ENCODE measurements at regions not wholly inside any gene's neighbourhood (a gene's known extent, or its start where the extent isn't known, plus 50 kb on each side); places are given as distances from the start of the nearest gene placed in this dataset.

DNA sequence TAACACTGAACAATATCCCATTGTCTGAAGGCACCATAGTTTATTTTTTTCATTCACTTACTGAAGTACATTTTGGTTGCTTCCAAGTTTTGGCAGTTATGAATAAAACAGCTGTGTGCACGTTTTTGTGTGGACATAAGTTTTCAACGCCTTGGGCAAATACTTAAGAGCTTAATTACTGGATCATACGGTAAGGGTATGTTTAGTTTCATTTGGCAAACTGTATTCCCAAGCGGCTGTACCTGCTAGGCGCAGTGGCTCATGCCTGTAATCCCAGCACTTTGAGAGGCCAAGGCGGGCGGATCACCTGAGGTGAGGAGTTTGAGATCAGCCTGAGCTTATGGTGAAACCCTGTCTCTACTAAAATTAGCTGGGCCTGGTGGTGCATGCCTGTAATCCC is 63.7 kb upstream of the FAM120A start:
- peaks cover 9% of the 10 kb centered on the region for H3K9me3 Mint-ChIP-seq (ENCODE audit: low read depth)
- no peaks in the 10 kb centered on the region for H3K4me1 Mint-ChIP-seq (ENCODE audit: low read depth)
- no peaks in the 10 kb centered on the region for H3K36me3 Mint-ChIP-seq (ENCODE audit: low read depth)
- TF ChIP-seq, protein P1, sequence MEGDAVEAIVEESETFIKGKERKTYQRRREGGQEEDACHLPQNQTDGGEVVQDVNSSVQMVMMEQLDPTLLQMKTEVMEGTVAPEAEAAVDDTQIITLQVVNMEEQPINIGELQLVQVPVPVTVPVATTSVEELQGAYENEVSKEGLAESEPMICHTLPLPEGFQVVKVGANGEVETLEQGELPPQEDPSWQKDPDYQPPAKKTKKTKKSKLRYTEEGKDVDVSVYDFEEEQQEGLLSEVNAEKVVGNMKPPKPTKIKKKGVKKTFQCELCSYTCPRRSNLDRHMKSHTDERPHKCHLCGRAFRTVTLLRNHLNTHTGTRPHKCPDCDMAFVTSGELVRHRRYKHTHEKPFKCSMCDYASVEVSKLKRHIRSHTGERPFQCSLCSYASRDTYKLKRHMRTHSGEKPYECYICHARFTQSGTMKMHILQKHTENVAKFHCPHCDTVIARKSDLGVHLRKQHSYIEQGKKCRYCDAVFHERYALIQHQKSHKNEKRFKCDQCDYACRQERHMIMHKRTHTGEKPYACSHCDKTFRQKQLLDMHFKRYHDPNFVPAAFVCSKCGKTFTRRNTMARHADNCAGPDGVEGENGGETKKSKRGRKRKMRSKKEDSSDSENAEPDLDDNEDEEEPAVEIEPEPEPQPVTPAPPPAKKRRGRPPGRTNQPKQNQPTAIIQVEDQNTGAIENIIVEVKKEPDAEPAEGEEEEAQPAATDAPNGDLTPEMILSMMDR (IDR thresholded peaks at IDR 0.05), result no peak
- DNase-seq (ENCODE audit: low spot score), result no peak
- peaks cover 12% of the 10 kb centered on the region for H3K27me3 Mint-ChIP-seq (ENCODE audit: low read depth)
- H3K4me3 Mint-ChIP-seq (ENCODE audit: unreplicated experiment), result no peak overlapping the region
- no peak overlapping the region for H3K27ac Mint-ChIP-seq (ENCODE audit: unreplicated experiment)

DNA sequence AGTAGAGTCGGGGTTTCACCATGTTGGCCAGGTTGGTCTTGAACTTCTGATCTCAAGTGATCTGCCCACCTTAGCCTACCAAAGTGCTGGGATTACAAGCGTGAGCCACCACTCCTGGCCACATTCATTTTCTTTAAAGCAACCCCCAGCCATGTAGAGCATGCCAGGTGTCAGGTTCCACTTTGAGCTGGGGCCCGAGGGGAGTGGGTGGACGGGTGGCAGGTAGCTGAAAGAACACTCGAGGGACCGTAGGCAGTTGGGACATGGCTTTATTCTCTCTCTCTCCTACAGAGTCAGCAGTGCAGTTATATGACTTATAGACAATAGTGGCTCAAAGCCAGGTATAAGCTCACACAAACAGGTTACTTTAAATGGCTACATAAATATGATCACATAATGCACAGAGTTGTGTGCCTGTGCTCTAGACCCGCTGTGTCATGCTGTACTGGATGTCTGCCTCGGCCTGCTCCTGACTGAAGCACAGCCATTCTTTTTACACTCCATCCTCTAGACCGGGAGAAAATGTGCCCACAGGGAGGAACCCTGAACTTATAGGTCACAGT is 60.5 kb upstream of the FAM120A start:
- peaks cover 12% of the 10 kb centered on the region for H3K27me3 Mint-ChIP-seq (ENCODE audit: low read depth)
- H3K27ac Mint-ChIP-seq (ENCODE audit: unreplicated experiment), result no peak overlapping the region
- H3K4me1 Mint-ChIP-seq (ENCODE audit: low read depth), result no peaks in the 10 kb centered on the region
- peaks cover 6% of the 10 kb centered on the region for H3K9me3 Mint-ChIP-seq (ENCODE audit: low read depth)
- TF ChIP-seq, protein P1 (IDR thresholded peaks at IDR 0.05), result no peak
- H3K36me3 Mint-ChIP-seq (ENCODE audit: low read depth), result no peaks in the 10 kb centered on the region
- DNase-seq (ENCODE audit: low spot score), result no peak
- H3K4me3 Mint-ChIP-seq (ENCODE audit: unreplicated experiment), result no peak overlapping the region

DNA sequence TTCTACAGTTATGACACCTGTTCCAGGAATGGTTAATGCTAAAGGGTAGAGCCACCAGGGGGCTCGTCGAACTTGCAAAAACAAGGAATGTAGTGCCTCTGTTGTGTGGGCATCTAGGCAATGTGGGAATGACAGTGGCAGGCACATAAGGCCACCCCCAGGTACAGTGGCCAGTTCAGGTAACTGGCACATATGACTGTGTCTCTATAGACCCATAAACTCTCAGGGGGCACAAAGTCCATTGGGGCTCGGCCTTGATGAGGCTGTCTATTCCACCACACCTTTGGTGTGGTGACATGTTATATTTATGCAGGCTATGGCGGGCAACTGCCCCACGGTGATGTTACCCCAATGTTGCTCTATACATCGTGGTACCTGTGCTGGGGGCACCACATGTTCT is 59.6 kb upstream of the FAM120A start:
- Mint-ChIP-seq H3K36me3 (ENCODE audit: low read depth) (peaks cover 4% of the 10 kb centered on the region), H3K4me3 (ENCODE audit: unreplicated experiment) (no peak overlapping the region), H3K27me3 (ENCODE audit: low read depth) (peaks cover 19% of the 10 kb centered on the region), H3K27ac (ENCODE audit: unreplicated experiment) (no peak overlapping the region), H3K4me1 (ENCODE audit: low read depth) (no peaks in the 10 kb centered on the region), H3K9me3 (ENCODE audit: low read depth) (peaks cover 6% of the 10 kb centered on the region)
- TF ChIP-seq, protein P1 (IDR thresholded peaks at IDR 0.05), result no peak
- DNase-seq (ENCODE audit: low spot score), result no peak

DNA sequence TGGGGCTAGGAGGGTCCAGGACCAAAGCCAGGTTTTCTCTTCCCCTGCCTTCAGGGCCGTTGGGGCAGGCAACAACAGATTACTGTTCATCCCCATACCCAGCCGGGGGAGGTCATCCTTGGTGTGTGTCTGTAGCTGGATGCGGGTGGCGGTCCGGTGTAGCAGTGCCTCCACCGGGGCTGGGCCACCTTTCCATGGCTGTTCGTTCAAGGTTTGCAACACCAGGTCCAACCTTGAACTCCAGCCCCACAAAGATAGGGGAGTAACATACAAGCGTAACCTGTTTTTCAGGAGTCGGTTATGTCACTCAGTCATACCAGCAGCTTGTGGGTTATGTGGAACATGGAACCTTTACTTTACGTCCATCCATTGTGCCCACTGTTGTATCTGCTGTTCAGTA is 58.5 kb upstream of the FAM120A start:
- Mint-ChIP-seq H3K4me1 (ENCODE audit: low read depth) (no peaks in the 10 kb centered on the region), H3K36me3 (ENCODE audit: low read depth) (peaks cover 4% of the 10 kb centered on the region), H3K27ac (ENCODE audit: unreplicated experiment) (no peak overlapping the region), H3K27me3 (ENCODE audit: low read depth) (peaks cover 20% of the 10 kb centered on the region), H3K9me3 (ENCODE audit: low read depth) (peaks cover 6% of the 10 kb centered on the region), H3K4me3 (ENCODE audit: unreplicated experiment) (no peak overlapping the region)
- TF ChIP-seq, protein P1 (IDR thresholded peaks at IDR 0.05), result no peak
- no peak for DNase-seq (ENCODE audit: low spot score)

All from chondrocyte (in vitro differentiated cells).